Glomerular endothelial cell (primary cell): ENCODE measurements at regions not wholly inside any gene's neighbourhood (a gene's known extent, or its start where the extent isn't known, plus 50 kb on each side); places are given as distances from the start of the nearest gene placed in this dataset.

Source experiments
- DNase-seq: peaks from one replicate; pipeline ENCODE4 v3.0.0-alpha.2; 2011; ENCODE audit warnings: low read depth, low spot score; ENCODE audit errors: extremely low read depth

DNA sequence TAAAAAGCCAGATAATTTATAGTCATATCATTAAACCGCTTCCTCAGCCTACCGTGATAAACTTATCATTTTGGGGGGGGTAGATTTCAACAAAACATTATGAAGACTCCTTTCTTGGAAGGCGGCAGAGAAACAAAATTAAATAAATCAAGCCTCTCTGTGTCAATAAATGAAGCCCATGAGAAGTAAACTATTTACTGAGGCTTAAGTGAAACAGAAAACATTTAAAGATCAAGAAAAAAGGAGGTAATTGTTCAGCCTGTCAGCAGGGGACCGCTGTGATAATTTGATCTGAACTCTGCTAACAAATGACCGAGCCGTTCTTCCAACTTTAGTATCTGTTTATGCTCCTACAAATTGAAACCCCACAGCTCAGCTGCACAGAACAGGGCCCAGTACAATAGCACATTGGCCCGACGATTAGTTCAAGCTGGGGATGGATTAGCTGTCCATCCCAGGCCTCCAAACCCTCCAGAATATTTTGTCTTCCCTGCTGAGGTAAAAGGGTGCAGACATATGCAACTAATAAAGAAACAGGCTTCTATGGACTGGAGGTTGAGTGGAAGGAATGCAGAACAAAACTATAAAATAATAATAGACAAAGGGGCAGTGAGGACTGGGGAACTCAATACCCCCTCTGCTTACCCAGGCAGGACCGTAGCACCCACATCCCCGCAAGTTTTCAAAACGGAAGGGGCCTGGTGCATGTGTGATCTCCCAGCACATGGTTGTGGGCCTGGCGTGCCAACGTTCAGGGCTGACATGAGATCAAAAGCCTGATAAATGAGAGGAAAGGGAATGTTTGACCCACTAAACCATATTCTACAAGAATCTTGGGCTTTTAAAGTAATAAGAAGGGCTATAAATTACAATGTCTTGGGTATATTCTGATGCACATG is 298.1 kb upstream of the IRX5 start:
- no peak for DNase-seq

DNA sequence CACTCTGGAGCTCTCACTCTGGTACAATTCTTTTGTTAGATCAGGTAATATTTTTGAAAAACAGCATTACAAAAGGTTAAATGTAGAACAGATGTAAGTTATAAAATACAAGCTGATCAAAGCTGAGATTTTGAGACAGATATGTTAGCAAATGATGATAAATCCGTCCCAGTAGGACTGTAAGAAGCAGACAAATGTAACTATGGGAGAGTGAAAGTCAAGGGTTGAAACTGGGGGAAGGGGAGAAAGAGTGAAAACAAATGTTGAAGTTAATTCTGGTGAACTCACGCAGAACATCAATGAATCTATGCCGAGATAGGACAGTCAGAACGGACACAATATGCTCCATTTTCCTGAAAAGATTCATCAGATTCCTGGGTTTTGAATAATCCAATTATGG is 298.9 kb upstream of the IRX5 start:
- DNase-seq, result no peak

DNA sequence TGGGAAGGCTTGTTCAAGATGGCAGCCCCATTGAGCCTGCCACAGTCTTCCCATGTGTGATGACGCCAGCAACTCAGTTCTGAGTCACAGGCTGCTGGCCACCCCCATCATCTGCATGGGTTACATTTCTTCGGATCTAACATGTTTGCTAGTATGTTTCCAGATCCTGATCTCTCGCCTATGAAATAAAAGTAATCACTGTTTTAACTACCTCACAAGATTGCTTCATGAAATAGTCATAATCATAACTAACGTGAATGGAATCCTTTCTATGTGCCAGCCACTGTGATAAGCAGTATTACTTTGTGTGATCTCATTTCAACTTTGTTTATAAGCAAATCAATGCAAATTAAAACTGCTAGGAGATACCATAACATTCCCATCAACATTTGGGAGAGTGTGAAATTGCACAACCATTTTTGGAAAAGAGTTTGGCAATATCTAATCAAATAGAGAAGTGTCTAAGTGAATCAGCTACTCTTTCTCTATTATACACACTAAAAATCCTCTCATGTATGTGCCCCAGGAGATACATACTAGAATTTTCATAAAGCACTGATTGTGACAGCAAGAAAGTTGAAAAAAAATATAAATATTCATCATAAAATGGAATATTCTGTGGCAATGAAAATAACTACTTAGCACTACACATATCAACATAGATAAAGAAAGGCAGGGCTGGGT is 300.2 kb upstream of the IRX5 start:
- DNase-seq, result no peak

DNA sequence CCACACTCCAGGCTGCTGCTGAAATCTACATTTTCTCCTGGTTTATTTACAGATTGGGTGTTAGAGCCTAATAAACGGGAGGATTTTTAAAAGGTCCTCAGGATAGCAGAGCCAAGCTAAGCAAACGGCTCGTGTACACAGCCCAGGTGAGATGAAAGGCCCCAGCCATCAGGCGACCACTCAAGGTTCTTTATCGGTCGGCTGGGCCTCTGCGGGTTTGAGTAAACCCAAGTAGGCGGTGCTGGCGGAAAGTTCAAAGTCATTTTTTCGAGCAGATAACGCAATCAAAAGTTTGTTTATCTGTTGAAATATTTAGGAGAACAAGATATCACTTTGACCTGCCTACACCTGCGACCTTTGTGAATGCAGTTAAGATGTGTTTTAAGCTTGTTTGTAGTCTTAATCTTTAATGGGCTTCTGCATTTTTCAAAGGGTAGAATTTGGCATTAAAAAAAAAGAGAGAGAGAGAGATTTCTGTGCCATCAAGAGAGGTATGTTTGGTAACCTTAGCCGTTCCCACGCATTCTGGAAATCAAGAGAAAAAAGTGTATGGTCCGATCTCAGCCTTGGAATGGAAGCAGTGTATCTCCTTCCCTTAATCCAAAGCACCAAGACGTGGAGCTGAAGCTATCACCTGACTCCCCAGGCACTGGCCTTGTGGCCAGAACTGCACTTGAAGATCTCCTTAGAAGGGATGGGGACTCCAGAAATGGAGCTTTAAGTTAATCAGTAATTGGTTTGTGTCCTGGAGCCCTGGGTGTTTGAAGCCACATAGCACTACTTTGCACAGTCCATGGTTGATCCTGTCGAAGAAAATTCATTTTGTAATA is 301.7 kb upstream of the IRX5 start:
- DNase-seq, result no peak

DNA sequence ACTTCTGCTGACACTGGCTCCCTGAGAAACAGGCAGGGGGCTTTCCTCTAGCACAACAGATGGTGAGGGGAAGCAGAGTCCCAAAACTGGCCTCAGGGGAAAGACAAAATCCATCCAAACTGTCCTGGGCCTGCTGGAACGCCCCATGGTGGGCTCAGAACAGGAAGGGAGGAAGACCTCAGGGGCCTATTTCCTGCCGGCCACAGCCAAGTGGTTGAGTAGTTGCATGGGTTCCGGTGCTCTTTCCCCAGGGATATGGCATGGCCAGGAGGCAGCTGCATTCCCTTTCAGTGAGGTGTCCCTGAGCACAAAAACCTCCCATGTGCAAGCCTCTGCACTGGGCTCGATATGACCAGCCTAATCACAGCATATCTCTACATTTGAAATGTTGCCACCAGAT is 303.0 kb upstream of the IRX5 start:
- DNase-seq, result no peak

DNA sequence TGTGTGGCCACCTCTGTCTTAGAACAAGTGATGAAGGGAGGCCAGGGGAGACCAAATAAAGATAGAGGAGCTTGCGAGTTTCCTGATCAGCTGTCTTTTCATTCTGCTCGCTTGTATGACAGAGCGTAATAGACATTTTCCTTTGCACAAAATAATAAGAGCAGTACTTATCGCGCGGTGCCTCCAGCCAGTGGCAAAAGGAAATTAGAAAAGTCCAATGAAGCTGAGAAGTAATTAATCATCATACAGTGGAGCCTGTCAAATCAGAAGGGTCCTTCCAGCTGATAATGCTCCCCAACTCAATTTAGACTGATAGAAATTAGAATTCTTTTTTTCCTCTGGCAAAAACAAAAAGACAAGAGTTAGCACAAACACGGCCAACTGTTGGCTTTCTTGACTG is 307.0 kb upstream of the IRX5 start:
- DNase-seq, result no peak

DNA sequence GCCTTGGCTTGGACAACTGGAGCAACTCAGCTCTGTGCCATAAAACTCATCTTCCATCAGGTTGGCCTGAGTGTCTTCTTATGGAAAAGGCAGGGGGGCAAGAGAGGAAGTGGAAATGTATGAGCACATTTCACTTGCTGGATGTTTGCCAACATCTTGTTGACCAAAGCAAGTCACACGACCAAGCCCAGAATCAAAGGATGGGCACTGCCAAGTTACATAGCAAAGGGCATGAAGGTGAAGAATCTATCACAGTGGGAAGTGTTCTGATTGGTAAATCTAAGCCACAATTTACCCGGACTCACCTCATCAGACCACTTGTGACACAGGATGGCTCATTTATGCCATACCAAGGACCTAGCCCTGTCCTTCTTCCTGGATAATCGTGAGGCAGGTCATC is 310.5 kb upstream of the IRX5 start:
- DNase-seq, result no peak

DNA sequence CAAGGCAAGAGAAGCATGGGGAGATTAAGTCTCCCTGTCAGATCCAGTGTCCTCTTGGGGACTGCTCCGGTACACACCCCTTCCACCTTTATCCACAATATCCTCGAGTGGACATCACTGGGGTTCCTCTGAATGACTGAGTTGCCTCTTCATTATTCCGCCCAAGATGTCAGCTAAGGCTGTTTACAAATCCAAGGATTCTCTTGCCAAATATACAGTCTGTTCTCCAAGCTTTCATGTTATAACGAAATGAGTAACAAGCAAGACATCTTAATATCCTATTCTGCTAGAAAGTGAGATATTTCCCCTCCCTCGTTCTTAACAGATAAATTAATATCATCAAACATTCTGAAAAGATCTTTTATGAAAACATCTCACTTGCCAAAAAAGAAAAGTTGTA is 314.1 kb upstream of the IRX5 start:
- DNase-seq, result no peak

DNA sequence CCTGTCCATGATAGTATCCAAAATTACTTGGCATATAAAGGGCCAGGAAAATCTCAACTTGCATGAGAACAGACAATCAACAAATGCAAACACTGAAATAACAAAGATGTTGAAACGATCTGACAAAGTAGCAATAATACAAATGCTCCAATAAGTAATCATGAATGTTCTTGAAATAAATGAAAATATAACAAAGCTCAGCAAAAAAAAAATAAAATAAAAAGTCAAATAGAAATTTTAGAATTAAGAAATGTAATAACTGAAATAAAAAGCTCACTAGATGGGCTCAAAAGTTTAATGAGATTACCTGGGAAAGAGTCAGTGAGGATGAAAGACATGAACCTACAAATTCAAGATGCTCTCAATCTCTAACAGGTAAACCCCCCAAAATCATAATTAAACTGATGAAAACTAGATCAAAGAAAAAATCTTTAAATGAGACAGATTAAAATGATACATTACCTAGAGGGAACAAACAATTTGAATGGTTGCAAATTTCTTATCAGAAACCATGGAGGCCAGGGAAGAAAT is 319.0 kb upstream of the IRX3 start:
- DNase-seq, result no peak

DNA sequence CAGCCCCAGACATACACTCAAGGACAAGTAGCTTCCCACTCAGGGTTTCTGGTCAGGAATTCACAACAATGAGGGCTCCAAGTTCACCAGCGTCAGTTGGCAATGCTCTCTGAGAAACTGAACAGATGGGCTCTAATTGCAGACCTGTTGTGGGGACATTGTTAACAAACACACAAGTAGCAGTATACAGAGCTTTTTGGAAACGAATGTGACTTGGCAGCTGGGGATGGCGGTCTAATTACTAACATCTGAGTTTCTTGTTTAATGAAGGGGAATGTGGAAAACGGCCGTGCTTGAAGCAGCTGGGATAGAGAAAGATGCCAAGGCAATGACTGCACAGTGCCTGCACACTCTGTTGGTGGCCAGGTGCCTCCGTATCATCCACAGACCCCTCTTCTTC is 316.1 kb upstream of the IRX3 start:
- no peak for DNase-seq

DNA sequence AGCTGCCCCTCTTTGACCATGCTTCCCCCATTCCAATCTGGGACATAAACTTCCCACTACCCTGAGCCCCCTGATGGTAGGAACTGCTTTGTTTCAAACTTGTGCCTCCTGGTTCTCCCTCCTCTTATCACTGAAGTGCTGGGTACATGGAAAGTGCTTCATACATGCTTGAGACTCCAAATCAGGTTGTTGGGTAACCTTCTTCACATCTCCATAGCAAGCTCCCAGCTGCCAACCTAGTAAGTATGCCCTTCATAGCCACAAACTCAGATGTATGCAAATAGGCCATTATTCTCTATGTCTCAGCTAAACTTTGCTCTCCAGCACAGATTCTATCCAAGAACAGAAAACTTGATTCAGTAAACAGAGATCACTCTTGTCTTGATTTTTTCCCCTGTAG is 310.6 kb upstream of the IRX3 start:
- no peak for DNase-seq

DNA sequence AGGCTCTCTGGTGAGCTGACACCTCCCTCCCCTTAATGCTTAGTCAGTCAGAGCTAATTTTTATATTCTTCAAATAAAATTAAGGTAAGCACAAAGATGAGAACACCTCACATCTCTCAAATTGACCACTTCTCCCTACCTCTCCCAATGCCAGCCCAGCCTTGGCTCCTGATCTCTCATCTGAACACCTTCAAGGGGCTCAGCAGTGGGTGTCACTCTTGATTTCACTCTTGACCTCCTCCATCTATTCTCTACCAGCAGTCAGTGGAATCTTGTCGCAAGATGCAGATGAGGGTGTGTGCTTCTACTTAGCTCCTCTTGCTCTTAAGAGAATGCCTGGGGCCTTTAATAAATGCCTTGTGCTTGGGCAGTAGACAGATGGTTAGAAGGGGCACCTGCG is 309.0 kb upstream of the IRX3 start:
- no peak for DNase-seq

DNA sequence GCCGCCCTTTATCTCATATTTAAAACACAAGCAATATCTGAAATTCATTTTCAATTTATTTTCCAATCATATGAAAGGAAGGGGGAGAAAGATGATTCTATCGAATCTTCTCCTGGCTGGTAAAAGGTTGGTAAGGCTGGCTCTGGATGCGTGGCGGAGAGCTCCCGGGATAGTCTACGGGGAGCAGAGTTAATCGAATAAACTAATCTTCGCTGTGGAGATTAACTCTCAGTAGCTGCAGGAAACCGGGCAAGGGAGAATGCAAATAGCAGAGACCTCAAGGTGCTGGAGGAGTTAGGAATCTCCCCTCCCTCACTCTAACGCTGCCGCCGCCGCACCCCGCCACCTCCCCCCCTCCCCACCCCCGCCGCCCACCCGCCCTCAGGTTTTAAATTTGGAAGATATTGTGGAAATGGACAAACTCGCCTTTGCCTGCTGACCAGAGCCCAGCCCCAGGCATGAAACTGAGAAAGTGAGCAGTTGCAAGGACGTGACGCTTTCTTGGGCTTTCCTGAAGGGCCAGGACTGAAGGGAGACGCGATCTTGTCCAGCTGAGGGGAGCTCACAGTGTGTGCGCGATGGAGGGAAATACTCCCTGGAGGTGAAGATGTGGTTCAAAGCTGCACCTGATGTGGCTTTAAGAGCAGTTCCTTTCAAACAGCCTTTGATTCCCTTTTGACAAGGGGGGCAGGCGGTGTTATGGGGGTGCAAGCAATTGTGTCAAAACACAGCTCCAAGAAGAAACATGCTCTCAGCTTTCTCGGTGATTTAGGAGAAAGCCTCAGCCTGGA is 308.2 kb upstream of the IRX3 start:
- DNase-seq, result no peak

DNA sequence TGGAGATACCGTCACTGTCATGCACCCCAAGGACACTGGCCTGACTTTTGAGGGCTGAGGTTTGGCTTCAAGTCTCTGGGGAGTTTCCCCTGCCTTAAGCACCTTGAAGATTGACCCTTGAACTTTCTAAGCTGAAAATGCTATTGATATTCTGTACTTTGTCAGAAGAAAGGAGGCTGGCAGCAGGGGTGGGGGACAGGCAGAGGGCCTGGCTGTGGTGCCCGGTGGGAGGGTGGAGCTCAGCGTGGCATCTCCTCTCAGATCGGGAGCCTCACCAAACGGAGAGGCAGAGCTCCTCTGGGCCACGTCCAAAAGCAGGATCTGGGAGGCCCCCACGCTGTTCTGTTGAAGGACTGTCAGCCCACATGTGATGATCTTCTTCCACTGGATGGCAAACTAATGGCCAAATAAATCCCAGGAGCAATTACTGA is 305.2 kb upstream of the IRX3 start:
- DNase-seq, result no peak

DNA sequence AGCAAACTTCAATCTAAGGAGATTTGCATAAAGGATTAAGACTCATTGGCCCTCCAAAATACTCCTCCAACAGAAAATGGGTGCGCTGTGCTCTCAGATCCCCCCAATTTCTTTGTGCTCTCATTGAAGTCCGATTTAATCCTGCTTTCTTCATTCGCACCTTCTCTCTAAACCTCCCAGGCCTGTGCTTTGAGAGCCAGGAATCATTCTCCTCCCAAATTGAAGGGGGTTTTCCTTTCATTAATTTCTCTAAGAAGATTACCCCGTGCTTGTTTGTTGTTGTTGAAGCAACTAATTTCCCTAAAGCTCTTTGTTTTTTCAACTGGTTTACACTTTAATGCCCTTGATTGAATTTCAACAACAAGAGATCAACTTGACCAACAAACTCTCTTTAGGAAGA is 304.2 kb upstream of the IRX3 start:
- DNase-seq, result no peak

DNA sequence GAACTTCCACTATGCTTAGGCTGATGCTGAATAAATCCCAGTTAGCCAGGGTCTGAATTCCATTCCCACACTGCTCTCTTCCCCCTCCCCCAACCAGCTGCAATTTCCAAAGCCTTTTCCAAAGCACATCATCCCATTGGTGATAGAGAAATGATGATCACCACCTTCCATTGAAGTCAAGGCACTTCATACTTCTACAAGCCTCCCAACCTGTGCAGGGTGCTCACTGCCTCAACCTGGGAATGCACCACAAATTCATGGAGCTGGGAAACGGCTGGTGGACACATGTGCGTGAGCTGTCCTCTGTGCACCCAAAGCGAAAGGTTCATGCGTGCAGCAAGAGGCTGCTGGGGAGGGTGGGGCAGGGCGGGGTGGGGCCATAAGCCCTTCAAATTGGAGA is 302.7 kb upstream of the IRX3 start:
- DNase-seq, result no peak

DNA sequence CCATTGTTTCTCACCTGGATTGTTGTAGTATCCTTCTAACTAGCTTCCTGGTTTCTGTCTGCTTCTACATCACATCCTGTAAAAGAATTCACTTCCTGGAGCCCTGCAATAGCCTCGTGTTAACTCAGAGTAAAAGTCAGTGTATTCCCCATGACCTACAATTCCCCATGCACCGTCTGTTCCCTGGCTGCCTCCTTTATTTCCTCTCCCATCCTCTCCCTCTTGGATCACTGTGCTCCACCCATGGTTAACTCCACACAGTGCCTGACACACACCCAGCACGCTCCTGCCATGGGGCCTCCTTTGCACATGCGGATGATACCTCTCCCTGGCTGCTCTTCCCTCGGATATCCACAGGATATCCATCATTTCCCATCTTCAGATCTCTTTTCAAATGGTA is 301.4 kb upstream of the IRX3 start:
- no peak for DNase-seq

DNA sequence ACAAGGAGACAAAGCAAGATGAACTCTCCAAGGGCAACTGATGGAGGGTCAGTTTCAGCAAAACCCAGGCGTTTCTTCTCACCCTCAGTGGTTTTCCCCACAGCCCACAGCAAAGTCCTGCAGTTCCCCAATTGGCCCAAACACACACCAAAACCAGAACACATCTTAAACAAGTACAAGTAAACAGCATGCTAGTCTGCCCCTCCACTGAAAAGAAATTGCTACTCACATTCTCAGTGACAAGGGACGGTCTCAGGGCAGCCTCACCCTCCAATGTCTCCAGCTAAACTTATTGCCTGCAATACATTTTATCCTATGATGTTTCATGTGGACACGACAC is 300.6 kb upstream of the IRX3 start:
- no peak for DNase-seq

DNA sequence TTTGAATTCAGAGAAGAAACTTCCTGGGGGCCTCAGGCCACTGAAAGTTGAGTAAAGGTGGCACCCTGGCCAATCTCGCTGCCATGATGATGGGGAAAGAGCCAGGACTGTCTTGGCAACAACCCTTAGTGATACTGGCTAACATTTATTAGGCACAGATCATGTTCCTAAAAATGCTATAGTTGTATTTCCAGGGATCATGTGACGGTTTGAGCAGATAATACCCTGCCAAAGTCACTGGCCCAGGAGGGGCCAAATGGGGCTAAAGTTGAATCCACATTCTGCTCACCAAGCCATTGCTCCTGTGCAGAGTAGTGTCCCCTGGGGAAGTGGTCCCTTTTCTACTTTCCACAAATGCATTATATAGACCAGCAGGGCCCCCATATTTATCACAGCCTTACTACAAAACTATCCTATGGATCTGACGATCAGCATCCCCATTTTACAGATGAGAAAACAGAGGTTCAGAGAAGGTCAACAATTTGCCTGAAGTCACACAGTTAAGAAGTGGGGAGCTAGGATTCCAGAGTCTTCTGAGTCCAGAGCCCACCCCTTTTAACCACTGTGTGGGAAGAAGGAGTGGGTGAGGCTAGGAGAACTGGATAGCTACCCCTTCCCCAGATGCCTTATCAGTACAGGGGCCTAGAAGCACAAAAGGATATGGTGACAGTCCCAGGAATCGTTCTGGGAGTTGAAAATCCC is 300.0 kb upstream of the IRX3 start:
- DNase-seq, result no peak

DNA sequence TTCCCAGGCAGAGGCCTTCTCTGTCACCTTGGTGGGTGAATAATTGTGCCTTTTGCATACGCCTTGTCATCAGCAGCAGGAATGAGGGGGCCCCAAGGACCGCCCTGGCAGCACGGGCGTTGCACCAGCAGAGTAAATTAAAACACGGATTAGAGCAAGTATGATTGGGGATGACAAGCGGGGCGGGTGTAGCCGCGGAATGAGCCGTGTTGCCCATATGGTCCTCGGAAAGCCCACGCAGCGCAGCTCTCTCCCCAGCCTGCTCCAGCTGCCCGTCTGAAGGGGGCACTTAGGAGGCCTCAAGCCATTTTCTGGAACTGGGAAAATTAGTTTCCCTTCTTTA is 299.4 kb upstream of the IRX3 start:
- DNase-seq, result no peak
